ENCODE measurements at regions not wholly inside any gene's neighbourhood (a gene's known extent, or its start where the extent isn't known, plus 50 kb on each side); places are given as distances from the start of the nearest gene placed in this dataset.

DNA sequence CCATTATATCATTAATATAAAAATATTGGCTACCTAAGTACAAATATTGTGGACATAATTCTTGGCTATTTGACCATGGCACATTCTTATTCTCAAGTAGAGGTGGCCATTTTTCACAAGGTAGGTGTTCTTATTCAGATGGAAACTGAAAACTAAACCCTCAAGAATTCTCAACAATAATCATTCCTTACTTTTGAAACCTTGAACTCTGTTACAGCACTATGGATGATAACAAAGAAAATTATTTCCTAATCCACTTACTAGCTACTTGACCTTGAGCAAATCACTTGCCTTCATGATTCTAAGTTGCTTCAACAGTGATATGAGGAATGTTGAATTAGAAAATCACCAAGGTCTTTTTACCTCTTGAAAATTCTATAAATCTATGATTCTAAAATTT, 482.2 kb downstream of the PTPRC start:
- no peak for DNase-seq

DNA sequence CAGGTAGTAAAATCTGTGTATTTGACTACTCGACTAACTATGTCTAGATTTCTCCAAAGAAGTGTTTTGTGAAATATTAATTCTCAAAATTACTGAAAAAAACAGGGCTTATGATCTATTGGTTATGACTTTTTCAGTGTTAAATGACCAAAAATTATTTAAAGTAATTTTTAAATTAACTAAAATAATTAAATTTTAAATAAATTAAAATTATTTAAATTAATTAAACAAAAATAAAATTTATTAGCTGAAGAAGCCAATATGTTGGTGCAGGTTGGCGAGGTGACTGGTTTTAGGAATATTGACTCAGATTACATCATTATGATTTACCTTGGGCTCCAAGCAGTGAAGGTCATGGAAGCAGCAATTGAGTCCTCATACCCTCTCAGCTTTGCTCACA, 483.2 kb downstream of the PTPRC start:
- no peak for DNase-seq

DNA sequence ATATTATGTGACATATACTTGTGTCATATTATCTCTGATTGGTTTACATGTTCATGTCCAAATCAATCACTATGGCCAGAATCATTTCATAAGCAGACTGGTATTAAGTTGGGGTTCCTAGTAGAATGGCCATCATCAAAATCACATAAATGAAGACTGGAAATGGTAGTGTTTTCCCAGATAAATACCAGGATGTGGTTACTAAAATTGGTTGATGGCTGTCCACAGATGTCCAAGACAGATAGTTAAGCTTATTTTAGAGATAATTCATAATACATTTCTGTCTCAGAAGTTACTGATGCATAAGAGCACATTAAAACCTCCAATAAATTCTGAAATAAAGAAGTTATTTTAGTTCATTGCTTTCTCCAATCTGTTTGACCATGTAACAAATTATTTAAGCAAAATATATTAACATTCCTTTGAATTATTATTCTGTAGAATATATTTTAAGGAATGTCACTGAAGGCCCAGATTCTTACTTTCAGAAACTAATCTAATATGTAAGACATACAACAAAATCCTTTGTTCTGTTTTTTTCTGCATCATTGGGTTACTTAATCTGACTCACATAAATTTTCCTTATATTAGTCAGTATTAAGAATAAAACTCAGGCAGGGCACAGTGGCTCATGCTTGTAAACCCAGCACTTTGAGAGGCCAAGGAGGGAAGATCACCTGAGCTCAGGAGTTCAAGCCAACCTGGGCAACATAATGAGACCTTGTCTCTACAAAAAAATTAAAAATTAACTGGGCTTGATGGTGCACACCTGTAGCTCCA, 483.9 kb downstream of the PTPRC start:
- DNase-seq, result no peak

DNA sequence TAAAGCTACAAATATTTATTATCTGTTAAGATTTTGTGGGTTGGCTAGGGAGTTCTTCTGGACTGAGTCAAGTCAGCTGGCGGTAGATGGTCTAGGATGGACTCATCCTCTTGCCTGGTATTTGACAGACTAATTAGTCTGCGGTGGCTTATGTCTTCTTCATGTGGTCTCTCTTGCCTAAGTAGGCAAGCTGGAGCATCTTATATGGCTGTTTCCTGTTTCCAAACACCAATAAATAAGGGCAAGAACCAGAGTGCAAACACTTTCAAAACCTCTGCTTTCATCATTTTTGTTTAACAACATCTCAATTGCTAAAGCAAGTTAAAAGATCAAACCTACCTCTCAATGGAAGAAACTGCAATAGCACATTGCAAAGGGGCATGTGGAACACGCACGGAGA, 484.8 kb downstream of the PTPRC start:
- no peak for DNase-seq

DNA sequence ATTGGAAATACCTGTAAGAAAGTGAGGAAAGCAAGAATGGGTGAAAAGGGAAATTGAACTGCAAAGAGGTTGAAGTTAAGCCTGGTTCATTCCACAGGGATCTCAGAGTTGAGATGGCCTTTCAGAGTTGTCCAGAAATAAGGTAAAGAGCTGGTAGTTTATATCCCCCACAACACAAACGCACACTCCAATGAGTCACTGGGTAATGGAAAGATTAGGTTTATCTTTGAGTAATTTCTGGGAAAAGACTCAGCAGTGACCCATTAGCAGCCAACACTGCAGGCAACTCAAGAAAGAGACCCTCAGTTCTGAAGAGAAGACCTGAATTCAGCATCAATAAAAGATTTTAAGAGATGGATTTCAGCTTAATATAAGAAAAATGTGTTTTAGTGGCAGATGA, 485.5 kb downstream of the PTPRC start:
- no peak for DNase-seq

DNA sequence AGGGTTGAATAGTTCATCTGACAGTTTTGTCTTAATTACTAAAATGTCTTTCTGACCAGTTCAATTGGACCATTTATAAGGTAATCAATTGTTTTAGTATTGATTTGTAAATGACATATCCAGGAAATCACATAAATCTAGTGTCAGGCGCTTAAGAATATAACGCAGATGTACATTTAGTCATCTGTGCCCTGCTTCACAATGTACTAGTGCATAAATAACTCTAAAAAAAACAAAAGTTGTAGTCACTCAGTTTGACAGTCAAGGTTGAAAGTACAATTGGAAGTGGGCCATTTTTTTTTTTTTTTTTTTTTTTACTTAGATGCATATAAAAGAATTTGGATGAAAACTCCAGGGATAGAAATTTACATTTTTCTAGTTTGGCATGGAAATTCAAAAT, 490.4 kb downstream of the PTPRC start:
- DNase-seq, result no peak

DNA sequence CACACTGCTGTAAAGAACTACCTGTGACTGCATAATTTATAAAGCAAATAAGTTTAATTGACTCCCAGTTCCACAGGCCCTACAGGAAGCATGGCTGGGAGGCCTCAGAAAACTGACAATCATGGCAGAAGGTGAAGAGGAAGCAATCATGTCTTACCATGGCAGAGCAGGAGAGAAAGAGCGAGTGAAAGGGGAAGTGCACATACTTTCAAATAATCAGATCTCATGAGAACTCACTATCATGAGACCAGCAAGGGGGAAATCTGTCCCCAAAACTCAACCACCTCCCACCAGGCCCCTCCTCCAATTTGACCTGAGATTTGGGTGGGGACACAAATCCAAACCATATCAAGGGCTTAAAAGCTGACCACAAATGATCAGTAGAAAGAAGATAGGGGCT, 493.2 kb downstream of the PTPRC start:
- no peak for DNase-seq

DNA sequence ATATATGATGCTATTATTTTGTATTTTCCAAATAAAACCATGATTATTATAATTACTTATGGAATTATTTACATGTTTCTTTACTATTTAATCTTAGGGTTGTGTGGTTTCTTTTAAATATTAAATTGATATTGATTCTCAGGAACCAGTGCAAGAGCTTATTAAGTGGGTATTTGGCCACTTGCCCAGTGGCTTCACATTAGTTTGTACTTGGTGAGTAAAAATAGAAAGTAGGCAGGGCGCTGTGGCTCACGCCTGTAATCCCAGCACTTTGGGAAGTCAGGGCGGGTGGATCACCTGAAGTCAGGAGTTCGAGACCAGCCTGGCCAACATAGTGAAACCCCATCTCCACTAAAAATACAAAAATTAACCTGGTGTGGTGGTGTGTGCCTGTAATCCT, 497.1 kb downstream of the PTPRC start:
- DNase-seq, result peak; percentile 32

DNA sequence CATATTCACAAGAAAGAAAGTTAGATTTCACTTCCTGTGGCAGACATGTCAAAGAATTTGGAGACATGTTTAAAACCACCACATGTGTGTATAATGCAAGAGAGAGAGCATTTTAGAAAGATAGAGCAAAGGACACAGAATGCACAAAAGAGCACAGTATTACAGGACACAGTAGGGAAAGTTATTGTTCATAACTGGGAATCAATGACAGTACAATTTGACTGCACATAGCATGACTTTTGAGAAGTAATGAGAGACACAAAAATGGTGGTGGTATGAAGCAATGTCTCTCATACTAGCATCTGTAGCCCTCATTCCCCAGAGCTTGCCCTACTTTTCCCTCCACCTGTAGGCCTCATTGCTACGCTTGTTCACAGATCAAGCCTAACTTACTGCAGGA, 499.2 kb downstream of the PTPRC start:
- DNase-seq, result no peak

DNA sequence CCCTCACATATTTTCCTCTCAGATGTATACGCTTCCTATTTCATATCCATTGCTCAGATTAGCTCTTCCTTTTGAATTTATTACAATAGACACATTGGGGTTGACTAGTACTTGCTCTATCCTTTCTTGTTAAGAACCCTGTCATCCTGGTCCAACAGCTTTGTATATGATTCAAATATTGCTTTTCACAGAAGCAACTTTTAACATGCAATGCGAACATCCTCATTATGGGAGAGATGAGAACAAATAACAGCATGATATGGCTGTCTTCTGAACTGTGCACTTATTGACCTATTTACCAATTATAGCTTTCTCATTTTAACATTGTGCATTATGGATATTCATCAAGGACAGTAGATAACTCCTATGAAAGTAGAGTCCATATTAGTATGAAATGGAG, 510.8 kb downstream of the PTPRC start:
- DNase-seq, result no peak

DNA sequence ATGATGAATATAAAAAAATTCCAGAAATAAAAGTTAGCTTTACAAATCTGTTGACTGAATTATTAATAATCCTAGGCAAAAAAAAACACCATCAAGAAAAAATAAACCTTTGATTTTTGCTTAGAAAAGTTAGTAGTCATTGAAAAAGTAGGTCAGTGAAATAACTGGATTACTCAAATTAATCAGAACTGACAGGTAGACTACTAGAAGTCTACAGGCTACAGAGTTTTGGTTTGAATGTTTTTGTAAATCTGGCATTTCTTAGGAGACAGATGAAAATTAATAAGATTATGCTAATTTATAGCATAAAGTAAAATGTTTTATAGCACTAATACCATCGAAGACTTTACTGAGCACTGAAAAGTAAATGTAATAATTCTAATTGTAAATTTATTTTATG, 511.9 kb downstream of the PTPRC start:
- no peak for DNase-seq

DNA sequence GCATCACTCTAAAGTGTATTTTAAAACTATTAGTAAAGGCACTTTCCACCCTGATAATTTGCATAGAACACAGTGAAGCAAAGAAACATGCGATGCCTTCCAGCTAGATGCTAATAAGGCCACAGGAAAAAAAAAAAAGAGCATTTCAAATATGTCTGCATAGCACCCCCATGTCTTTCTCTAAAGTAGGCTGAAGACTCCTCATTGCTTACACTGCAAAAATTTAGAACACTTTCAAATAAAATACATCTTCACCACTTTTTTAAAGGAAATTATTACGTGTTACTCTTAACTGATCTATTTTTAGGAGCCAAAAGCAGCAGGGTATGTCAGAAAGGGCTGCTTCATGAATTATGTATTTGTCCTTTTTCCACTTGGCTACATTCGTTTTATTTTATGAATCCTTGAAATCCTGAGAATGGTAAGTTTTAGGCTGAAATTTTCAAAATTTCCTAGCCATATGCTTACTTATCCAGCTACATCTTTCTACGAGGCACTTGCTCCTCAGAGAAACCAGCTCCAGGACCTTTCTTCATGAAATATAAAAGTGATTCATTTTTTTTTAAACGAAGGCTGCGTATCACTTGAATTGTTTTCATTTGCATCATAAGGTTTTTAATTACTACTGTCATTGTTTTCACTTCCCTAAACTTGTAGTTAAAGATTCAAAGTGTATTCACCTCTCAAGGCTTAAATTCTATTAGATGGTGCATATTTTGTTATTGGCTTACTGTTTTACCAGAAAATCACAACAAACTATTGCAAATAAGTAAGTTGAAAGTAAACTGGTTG, 513.0 kb downstream of the PTPRC start:
- no peak for DNase-seq

DNA sequence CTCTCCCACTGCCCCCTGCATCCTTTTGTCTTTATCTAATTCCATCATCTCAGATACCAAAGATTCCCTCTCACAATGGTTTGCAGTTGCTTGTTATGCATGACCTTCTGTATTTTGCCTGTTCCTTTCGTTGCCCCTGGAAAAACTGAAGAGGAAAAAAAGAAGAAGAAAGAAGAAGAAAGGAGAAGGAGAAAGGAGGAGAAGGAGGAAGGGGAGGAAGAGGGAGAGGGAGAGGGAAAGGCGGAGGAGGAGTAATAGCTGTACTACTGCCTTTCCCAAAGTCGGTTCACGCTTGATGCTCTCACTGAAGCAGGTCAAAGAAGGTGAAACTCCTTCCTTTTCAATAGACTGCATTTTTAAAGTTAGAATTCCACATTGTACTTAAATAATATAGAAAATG, 513.8 kb downstream of the PTPRC start:
- DNase-seq, result no peak

DNA sequence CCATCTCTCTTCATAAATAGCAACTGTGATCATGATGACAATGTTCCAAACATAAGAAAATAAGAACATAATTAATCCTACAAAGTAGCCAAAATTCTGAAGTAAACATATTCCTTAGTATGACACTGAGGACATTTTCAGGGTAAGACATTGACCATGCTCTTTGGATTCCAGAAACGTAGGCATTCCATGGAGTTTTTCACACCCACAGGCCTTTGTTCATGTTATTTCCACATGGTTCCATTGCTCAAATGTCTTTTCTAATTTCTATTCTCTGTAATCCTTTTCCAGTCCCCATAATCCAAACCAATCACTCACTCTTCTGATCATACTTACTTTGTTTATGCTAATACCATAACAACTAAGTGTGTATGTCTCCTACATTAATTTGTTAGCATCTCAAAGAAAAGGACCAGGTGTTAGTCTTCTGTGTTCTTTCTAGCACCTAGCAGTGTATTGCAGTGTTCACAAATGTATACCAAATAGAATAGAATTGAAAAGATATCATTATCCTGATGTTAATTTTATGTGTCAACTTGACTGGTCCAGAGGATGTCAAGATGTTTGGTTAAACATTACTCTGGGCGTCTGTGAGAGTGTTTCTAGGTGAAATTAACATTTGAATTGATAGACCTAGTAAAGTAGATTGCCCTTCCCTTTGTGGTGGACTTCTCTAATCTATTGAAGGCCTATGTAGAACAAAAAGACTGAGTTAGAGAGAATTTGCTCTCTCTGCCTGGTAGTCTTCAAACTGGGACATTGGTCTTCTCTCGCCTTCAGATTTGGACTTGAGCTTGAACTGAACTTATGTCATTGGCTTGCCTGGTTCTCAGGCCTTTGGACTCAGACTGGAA, 516.6 kb downstream of the PTPRC start:
- DNase-seq, result no peak

DNA sequence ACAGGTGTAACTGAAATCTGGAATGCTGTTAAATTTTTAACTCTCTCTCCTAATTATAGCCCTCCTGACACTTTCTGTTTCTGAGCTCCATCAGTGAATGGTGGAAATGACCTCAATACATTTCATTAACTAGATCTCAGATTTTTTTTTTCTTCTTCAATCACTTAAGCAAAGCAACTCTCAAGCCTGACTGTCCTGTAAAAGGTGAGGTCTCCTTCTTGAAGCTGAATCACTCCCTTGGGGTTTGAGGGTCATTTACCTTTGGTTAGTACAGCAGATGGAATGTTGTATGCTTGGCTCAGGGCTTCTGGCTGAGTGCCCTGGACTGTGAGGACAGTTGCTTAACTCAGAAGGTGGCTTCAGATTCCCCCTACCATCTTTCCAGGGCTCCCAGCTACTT, 518.7 kb downstream of the PTPRC start:
- DNase-seq, result no peak

DNA sequence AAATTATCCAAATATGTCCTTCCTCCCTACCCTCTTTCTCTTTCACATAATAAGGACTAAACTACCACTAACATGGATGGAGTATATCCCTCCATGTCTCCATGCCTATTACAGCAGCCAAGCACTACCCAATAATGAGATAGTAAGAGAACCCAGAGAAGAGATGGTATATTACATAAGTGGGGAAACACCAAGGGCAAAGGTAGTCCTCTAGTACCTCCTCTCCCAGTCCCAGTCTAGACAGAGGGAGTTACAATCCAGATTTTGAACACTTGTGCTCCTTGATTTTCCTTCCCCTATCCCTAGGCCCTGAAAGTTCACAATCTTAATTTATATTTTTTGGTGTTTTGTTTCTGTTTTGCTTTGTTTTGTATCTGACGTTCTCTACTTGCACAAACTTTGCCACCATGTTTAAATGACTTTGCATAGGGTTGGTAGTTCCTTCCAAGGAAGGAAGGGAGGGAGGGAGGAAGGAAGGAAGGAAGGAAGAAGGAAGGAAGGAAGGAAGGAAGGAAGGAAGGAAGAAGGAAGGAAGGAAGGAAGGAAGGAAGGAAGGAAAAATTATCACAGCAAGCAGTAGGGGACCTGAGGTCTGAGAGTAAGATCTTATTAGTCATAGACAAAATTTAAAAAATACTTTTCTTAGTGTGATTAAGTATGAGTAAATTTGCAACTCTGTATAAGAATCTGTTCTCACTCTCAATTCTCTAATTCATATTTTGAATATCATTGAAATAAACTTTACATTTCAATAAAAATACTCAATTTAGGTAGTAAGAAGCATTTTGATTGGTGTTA, 521.9 kb downstream of the PTPRC start:
- DNase-seq, result no peak

DNA sequence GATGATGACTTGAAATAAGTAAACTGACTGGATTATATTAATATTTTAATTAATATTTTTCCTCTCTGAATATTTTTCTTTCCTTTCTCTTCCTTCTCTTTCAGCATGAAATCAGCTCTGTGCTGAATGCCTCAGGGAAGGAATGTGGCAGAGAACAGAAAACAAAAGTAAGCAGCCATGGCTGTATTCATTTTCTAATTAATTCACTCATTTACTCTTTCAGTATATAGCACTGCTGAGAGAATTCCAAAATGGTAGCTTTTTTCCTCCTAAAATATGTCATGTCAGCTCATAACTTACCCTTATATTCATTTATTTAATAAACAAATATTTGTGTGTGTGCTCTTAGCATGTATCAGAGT, 522.5 kb downstream of the PTPRC start:
- DNase-seq, result no peak

DNA sequence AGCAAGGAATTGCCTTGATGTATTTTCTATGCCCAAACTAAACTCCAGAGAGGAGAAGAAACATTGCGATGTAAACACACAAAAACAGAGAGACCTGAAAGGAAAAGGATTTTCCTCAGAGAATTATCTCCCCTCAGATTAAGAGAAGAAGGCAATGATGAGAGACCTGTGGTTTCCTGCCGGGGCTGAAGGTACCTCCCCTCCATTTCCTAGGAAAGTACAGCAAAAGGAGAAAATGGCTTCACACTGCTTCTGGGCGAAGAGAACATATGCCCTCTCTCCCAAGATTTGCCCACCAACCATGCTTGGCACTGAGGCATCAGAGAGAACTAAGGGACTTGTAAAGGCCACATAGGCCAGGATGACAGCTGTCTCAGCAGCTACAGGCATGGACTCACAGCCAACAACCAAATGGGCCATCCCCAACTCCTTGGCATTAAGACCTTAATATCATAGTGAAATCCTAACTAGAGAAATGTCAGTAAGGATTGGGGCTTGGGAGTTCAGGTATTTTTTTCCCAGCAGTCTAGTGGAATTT, 523.0 kb downstream of the PTPRC start:
- no peak for DNase-seq

DNA sequence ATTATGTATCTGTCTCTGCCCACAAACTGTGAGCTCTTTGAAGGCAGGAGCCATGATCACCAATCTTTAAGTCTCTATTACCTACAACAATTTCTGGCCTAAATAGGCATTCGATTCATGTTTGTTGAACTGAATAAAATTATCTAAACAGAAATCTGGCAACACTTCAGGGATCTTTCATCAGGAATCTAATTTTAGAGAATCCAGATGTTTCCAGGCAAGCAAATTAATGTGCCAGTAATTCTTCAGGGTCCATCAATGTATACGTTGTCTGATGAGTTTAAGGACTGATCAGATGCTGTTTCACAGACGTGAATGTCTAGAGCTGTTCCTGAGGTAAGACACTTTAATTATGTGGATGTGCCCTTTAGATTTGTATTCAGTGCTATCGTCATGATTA, 524.4 kb downstream of the PTPRC start:
- DNase-seq, result no peak

DNA sequence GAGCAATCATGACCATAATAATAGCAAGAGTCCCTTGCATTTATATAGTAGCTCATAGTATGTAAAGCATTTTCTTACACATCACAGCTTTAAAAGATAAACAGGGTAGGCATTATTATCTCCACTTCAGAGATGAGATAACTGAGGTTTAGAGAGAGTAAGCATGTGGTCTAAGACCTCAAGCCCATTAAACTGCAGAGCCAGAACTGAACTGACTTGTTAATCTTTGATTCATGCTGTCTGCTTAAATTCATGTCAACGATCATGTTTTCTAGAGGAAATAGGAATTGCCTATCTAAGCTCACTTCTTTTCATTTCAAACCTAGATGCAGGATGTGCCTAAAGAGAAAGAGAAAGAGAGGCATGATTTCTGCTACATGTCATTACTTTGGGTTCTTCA, 524.8 kb downstream of the PTPRC start:
- DNase-seq, result no peak

DNA sequence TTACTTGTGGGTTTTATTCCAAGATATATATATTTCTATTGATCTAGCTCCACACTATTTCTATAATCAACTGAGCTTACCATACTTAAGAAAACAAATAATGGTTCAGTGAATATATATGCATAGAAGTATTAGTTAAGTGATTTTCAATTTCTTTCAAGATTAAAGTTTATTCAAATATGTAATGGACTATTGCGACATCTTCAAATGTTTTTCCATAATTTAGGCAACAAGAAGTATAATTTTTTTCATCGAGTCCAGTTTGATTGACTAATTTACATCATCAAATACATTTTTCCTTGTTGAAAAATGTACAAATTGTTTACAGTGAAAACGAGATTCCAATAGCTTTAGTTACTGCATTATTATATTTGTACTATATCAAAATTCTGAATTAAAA, 528.6 kb downstream of the PTPRC start:
- no peak for DNase-seq

DNA sequence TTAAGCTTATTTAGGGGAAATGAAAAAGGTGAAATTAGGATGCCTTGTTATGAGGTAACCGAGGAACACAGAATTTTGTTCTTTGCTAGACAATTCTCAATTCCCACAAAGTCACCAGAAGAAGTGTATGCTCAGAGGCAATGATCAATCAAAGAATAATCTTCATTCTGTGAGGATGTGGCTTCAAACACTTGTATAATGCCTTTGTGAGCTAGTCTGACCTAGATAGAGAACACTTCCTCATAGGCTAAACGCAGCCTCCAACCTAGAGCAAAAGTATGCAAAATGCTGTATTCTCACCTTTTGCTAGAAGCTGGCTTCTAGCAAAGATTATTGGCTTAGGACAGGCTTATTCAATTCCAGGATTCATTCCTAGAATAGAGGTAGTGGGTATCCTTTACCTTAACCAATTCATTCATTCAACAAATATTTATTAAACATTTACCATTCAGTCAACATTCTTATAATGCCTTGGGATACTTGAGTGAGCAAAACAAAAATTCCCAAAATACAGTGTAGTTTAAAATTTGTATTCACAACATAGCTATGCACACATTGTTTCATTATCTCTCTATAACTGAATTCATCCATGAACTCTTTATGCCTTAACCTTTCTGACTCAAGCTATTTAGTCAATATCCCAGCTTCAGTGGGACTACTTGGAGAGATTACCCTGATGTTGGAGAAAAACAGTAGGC, 530.2 kb downstream of the PTPRC start:
- no peak for DNase-seq

All from NCI-H1105 (cell line).